ENCODE measurements at regions not wholly inside any gene's neighbourhood (a gene's known extent, or its start where the extent isn't known, plus 50 kb on each side); places are given as distances from the start of the nearest gene placed in this dataset.
A peak's percentile ranks its signal among the peaks of the same experiment; 100 is the strongest.

DNA sequence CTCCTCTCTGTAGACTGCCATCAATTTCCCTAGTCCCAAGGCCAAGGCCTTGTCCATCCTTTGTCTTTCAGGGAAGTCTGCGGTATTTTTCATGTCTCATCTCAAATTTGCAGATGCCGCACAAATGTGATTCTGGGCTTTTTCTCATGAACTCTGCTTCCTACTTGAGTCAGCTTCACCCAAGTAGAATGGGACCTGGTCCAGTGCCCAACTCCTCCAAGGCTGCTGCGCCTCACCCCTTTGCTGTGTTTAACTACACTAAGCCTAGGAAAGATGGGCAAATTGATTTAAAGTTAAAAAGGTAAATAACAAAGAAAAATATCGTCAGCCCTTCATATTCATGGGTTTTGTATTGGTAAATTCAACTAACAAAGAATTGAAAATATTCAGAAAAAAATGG lies 1092.6 kb upstream of the AUTS2 start:
- Mint-ChIP-seq H3K27me3 (ENCODE audit: low read depth) (no peaks in the 10 kb centered on the region), H3K27ac (ENCODE audit: unreplicated experiment) (no peak overlapping the region), H3K4me1 (peaks cover 4% of the 10 kb centered on the region), H3K36me3 (ENCODE audit: low read depth) (no peaks in the 10 kb centered on the region), H3K9me3 (no peaks in the 10 kb centered on the region), H3K4me3 (no peak overlapping the region)
- DNase-seq (ENCODE audit: low read depth, low spot score): no peak
- no peak for TF ChIP-seq CTCF (conservative IDR thresholded peaks at IDR 0.05)

- no peak overlapping the region for H3K4me3 Mint-ChIP-seq
- no peaks in the 10 kb centered on the region for H3K36me3 Mint-ChIP-seq (ENCODE audit: low read depth)
- no peaks in the 10 kb centered on the region for H3K27me3 Mint-ChIP-seq (ENCODE audit: low read depth)
- peaks cover 15% of the 10 kb centered on the region for H3K4me1 Mint-ChIP-seq
- no peak for DNase-seq (ENCODE audit: low read depth, low spot score)
- TF ChIP-seq CTCF (conservative IDR thresholded peaks at IDR 0.05): no peak
- H3K27ac Mint-ChIP-seq (ENCODE audit: unreplicated experiment): no peak overlapping the region
- H3K9me3 Mint-ChIP-seq: no peaks in the 10 kb centered on the region
Measured at GRCh38 chr7:68507668-68508067, 1090.6 kb upstream of the AUTS2 start.

- H3K27ac Mint-ChIP-seq (ENCODE audit: unreplicated experiment): no peak overlapping the region
- no peak for DNase-seq (ENCODE audit: low read depth, low spot score)
- H3K4me1 Mint-ChIP-seq: peaks cover 16% of the 10 kb centered on the region
- no peak overlapping the region for H3K4me3 Mint-ChIP-seq
- TF ChIP-seq CTCF (conservative IDR thresholded peaks at IDR 0.05): no peak
- no peaks in the 10 kb centered on the region for H3K27me3 Mint-ChIP-seq (ENCODE audit: low read depth)
- no peaks in the 10 kb centered on the region for H3K36me3 Mint-ChIP-seq (ENCODE audit: low read depth)
- no peaks in the 10 kb centered on the region for H3K9me3 Mint-ChIP-seq
Measured at GRCh38 chr7:68509054-68509453, 1089.2 kb upstream of the AUTS2 start.

- H3K4me1 Mint-ChIP-seq: peaks cover 16% of the 10 kb centered on the region
- no peaks in the 10 kb centered on the region for H3K9me3 Mint-ChIP-seq
- no peak for DNase-seq (ENCODE audit: low read depth, low spot score)
- no peak overlapping the region for H3K4me3 Mint-ChIP-seq
- H3K27ac Mint-ChIP-seq (ENCODE audit: unreplicated experiment): no peak overlapping the region
- no peaks in the 10 kb centered on the region for H3K36me3 Mint-ChIP-seq (ENCODE audit: low read depth)
- TF ChIP-seq CTCF (conservative IDR thresholded peaks at IDR 0.05): no peak
- H3K27me3 Mint-ChIP-seq (ENCODE audit: low read depth): no peaks in the 10 kb centered on the region
Measured at GRCh38 chr7:68509603-68510002, 1088.7 kb upstream of the AUTS2 start.

DNA sequence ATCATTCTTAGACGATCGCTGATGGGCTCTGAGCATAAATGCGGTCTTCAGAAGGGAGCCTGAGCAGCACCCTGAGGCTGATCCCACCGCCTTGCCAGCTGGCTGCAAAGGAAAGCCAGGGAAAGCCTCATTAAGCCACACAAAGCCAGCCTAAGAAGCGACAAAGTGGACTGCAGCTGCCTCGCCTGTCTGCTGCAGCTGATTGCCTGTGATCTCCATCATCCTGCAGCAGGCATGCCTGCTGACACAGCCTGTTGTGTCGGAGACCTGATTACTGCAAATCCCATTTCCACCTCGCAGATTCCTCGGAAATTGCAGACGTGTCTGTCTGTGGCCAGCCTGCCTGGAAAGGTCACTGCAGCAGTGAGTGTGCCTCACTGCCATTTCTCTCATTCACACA lies 1087.0 kb upstream of the AUTS2 start:
- no peak for TF ChIP-seq CTCF (conservative IDR thresholded peaks at IDR 0.05)
- no peaks in the 10 kb centered on the region for H3K9me3 Mint-ChIP-seq
- H3K4me1 Mint-ChIP-seq: peaks cover 16% of the 10 kb centered on the region
- H3K27ac Mint-ChIP-seq (ENCODE audit: unreplicated experiment): peak overlapping the region; percentile 85
- peak; percentile 2 for DNase-seq (ENCODE audit: low read depth, low spot score)
- H3K4me3 Mint-ChIP-seq: no peak overlapping the region
- H3K27me3 Mint-ChIP-seq (ENCODE audit: low read depth): no peaks in the 10 kb centered on the region
- no peaks in the 10 kb centered on the region for H3K36me3 Mint-ChIP-seq (ENCODE audit: low read depth)

GRCh38 chr7:68512466-68512865 lies 1085.8 kb upstream of the AUTS2 start:
- no peaks in the 10 kb centered on the region for H3K36me3 Mint-ChIP-seq (ENCODE audit: low read depth)

More at GRCh38 chr7:68512466-68512865, 1085.8 kb upstream of the AUTS2 start:
- TF ChIP-seq CTCF (conservative IDR thresholded peaks at IDR 0.05): no peak
- DNase-seq (ENCODE audit: low read depth, low spot score): no peak
- no peaks in the 10 kb centered on the region for H3K27me3 Mint-ChIP-seq (ENCODE audit: low read depth)
- H3K27ac Mint-ChIP-seq (ENCODE audit: unreplicated experiment): no peak overlapping the region
- H3K4me1 Mint-ChIP-seq: peaks cover 16% of the 10 kb centered on the region
- H3K4me3 Mint-ChIP-seq: no peak overlapping the region
- H3K9me3 Mint-ChIP-seq: no peaks in the 10 kb centered on the region
